Skeletal muscle tissue (tissue), 3 donors: ENCODE measurements at regions not wholly inside any gene's neighbourhood (a gene's known extent, or its start where the extent isn't known, plus 50 kb on each side); places are given as distances from the start of the nearest gene placed in this dataset.

Source experiments
- H3K27ac ChIP-seq: one replicate; pipeline ENCODE4 v1.7.0; 2013; ENCODE audit warnings: mild to moderate bottlenecking, low read depth, low read length, inconsistent platforms
- H3K27me3 ChIP-seq, 3 donors: one replicate each; pipeline ENCODE4 v1.7.0; 2013; ENCODE audit warnings: low read length in 3 of 3; ENCODE audit not compliant: control insufficient read depth in 3 of 3, insufficient read depth in 3 of 3
- H3K36me3 ChIP-seq, 3 donors: one replicate each; pipeline ENCODE4 v1.7.0; 2013; ENCODE audit warnings: low read length in 3 of 3; ENCODE audit not compliant: control insufficient read depth in 3 of 3, insufficient read depth in 3 of 3
- H3K4me1 ChIP-seq, 3 donors: one replicate each; pipeline ENCODE4 v1.7.0; 2013; ENCODE audit warnings: low read length in 3 of 3, mild to moderate bottlenecking in 3 of 3; ENCODE audit not compliant: control insufficient read depth in 3 of 3, insufficient read depth in 3 of 3
- H3K4me3 ChIP-seq, 3 donors: one replicate each; pipeline ENCODE4 v1.7.0; 2013; ENCODE audit warnings: low read length in 3 of 3
- H3K9ac ChIP-seq, 3 donors: one replicate each; pipeline ENCODE4 v1.7.0; 2013; ENCODE audit warnings: low read length in 3 of 3, mild to moderate bottlenecking in 3 of 3, moderate library complexity in 2 of 3, low read depth in 1 of 3
- H3K9me3 ChIP-seq, 3 donors: one replicate each; pipeline ENCODE4 v1.7.0; 2013; ENCODE audit warnings: low read length in 3 of 3; ENCODE audit not compliant: control insufficient read depth in 3 of 3
- donor health status: Osteomylitis.

- H3K27me3 ChIP-seq: peaks cover 0 to 2% (median 0%) of the 10 kb centered on the region in 3 donors
- no peak overlapping the region for H3K4me3 ChIP-seq
- no peaks in the 10 kb centered on the region for H3K9me3 ChIP-seq
- H3K4me1 ChIP-seq: peaks cover 10 to 17% (median 15%) of the 10 kb centered on the region in 3 donors
- H3K9ac ChIP-seq: peak overlapping the region in 1 of 3 donors; percentile 10
- H3K27ac ChIP-seq: peak overlapping the region; percentile 21
- no peaks in the 10 kb centered on the region for H3K36me3 ChIP-seq
These were observed 218.3 kb downstream of the HAUS1 start for GRCh38 chr18:46322411-46322891.

- Histone ChIP-seq H3K9me3 (no peaks in the 10 kb centered on the region), H3K27ac (no peak overlapping the region), H3K27me3 (peaks cover 0 to 2% (median 0%) of the 10 kb centered on the region in 3 donors), H3K4me3 (no peak overlapping the region), H3K36me3 (no peaks in the 10 kb centered on the region), H3K4me1 (peaks cover 10 to 17% (median 15%) of the 10 kb centered on the region in 3 donors), H3K9ac (no peak overlapping the region)
These were observed 218.8 kb downstream of the HAUS1 start for GRCh38 chr18:46322941-46323340.

GRCh38 chr18:46324087-46324955 is 220.1 kb downstream of the HAUS1 start:
- Histone ChIP-seq H3K27ac (no peak overlapping the region), H3K36me3 (no peaks in the 10 kb centered on the region), H3K9ac (no peak overlapping the region), H3K4me3 (no peak overlapping the region), H3K4me1 (peaks cover 10 to 17% (median 15%) of the 10 kb centered on the region in 3 donors), H3K9me3 (no peaks in the 10 kb centered on the region), H3K27me3 (peaks cover 0 to 2% (median 0%) of the 10 kb centered on the region in 3 donors)

- Histone ChIP-seq H3K36me3 (no peaks in the 10 kb centered on the region), H3K27ac (no peak overlapping the region), H3K27me3 (no peaks in the 10 kb centered on the region), H3K9me3 (no peaks in the 10 kb centered on the region), H3K4me1 (peaks cover 10 to 17% (median 15%) of the 10 kb centered on the region in 3 donors), H3K4me3 (no peak overlapping the region), H3K9ac (no peak overlapping the region)
These were observed 221.7 kb downstream of the HAUS1 start for GRCh38 chr18:46325895-46326294.

GRCh38 chr18:46329736-46330246 is 225.6 kb downstream of the HAUS1 start:
- H3K27ac ChIP-seq: no peak overlapping the region
- H3K9ac ChIP-seq: no peak overlapping the region
- H3K4me3 ChIP-seq: no peak overlapping the region
- H3K4me1 ChIP-seq: peaks cover 10 to 13% (median 13%) of the 10 kb centered on the region in 3 donors
- no peaks in the 10 kb centered on the region for H3K9me3 ChIP-seq
- H3K27me3 ChIP-seq: peaks cover 0 to 3% (median 0%) of the 10 kb centered on the region in 3 donors
- H3K36me3 ChIP-seq: no peaks in the 10 kb centered on the region

GRCh38 chr18:46331316-46331715 is 227.1 kb downstream of the HAUS1 start:
- no peaks in the 10 kb centered on the region for H3K36me3 ChIP-seq

GRCh38 chr18:46332286-46332801 is 228.2 kb downstream of the HAUS1 start:
- H3K9ac ChIP-seq: no peak overlapping the region
- H3K9me3 ChIP-seq: no peaks in the 10 kb centered on the region
- H3K27me3 ChIP-seq: peaks cover 0 to 3% (median 0%) of the 10 kb centered on the region in 3 donors
- no peak overlapping the region for H3K27ac ChIP-seq
- H3K4me1 ChIP-seq: peaks cover 16 to 20% (median 19%) of the 10 kb centered on the region in 3 donors
- no peak overlapping the region for H3K4me3 ChIP-seq
- H3K36me3 ChIP-seq: no peaks in the 10 kb centered on the region

More at GRCh38 chr18:46331316-46331715, 227.1 kb downstream of the HAUS1 start:
- no peak overlapping the region for H3K9ac ChIP-seq
- no peak overlapping the region for H3K27ac ChIP-seq
- H3K4me3 ChIP-seq: no peak overlapping the region
- peaks cover 16 to 20% (median 19%) of the 10 kb centered on the region in 3 donors for H3K4me1 ChIP-seq
- peaks cover 0 to 3% (median 0%) of the 10 kb centered on the region in 3 donors for H3K27me3 ChIP-seq
- H3K9me3 ChIP-seq: no peaks in the 10 kb centered on the region

GRCh38 chr18:46332921-46333341 is 228.7 kb downstream of the HAUS1 start:
- no peaks in the 10 kb centered on the region for H3K36me3 ChIP-seq
- no peaks in the 10 kb centered on the region for H3K9me3 ChIP-seq
- peaks cover 0 to 3% (median 0%) of the 10 kb centered on the region in 3 donors for H3K27me3 ChIP-seq
- no peak overlapping the region for H3K27ac ChIP-seq
- H3K4me3 ChIP-seq: peak overlapping the region; percentile 68 to 89 (median 82)
- H3K4me1 ChIP-seq: peaks cover 16 to 20% (median 19%) of the 10 kb centered on the region in 3 donors
- peak overlapping the region; percentile 10 to 85 (median 77) for H3K9ac ChIP-seq

GRCh38 chr18:46333431-46334135 is 229.4 kb downstream of the HAUS1 start:
- H3K27ac ChIP-seq: no peak overlapping the region
- peak overlapping the region; percentile 10 to 85 (median 77) for H3K9ac ChIP-seq
- H3K27me3 ChIP-seq: peaks cover 0 to 3% (median 0%) of the 10 kb centered on the region in 3 donors
- peak overlapping the region; percentile 68 to 89 (median 82) for H3K4me3 ChIP-seq
- H3K36me3 ChIP-seq: no peaks in the 10 kb centered on the region
- H3K9me3 ChIP-seq: no peaks in the 10 kb centered on the region
- peaks cover 16 to 21% (median 19%) of the 10 kb centered on the region in 3 donors for H3K4me1 ChIP-seq
